Panc1 (cell line): ENCODE measurements at regions not wholly inside any gene's neighbourhood (a gene's known extent, or its start where the extent isn't known, plus 50 kb on each side); places are given as distances from the start of the nearest gene placed in this dataset.

ENCODE experiments used
- POLR2AphosphoS5 ChIP-seq: IDR thresholded peaks from 2 replicates; pipeline ENCODE4 v1.6.1; 2012; ENCODE audit warnings: mild to moderate bottlenecking, low read depth, low read length, moderate library complexity
- SIN3A ChIP-seq: IDR thresholded peaks from 2 replicates; pipeline ENCODE4 v1.6.1; 2012; ENCODE audit warnings: low read depth, mild to moderate bottlenecking, low read length, moderate library complexity, borderline replicate concordance; ENCODE audit not compliant: insufficient read depth
- TCF7L2 ChIP-seq: IDR thresholded peaks from 2 replicates; pipeline ENCODE4 v1.6.1; 2011; ENCODE audit warnings: mild to moderate bottlenecking, low read depth, low read length, inconsistent platforms
- TF ChIP-seq, protein P1 (sequence below): fragments of 450-650 bp; IDR thresholded peaks from 2 replicates; pipeline ENCODE4 v1.5.1; 2017; ENCODE audit warnings: mild to moderate bottlenecking

DNA sequence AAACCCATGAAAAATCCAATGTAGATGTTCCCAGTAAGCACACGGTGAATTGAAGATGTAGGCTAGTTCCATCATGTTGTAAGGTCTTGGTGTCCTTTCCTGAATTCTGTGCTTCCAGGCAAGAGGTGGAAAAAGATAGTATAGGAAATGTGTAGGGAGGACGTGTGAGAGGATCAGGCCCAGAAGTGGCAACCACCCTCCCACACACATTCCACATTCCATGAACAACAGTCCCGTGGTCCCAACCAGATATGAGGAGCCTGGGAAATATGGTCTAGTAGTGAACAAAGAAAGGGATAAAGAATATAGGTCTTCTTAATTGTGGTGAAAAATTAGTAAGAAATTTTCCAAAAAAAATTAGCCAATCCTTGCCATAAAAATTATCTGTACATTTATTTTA is 1254.2 kb upstream of the SLC10A2 start:
- TF ChIP-seq, protein P1, sequence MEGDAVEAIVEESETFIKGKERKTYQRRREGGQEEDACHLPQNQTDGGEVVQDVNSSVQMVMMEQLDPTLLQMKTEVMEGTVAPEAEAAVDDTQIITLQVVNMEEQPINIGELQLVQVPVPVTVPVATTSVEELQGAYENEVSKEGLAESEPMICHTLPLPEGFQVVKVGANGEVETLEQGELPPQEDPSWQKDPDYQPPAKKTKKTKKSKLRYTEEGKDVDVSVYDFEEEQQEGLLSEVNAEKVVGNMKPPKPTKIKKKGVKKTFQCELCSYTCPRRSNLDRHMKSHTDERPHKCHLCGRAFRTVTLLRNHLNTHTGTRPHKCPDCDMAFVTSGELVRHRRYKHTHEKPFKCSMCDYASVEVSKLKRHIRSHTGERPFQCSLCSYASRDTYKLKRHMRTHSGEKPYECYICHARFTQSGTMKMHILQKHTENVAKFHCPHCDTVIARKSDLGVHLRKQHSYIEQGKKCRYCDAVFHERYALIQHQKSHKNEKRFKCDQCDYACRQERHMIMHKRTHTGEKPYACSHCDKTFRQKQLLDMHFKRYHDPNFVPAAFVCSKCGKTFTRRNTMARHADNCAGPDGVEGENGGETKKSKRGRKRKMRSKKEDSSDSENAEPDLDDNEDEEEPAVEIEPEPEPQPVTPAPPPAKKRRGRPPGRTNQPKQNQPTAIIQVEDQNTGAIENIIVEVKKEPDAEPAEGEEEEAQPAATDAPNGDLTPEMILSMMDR, result no peak
- TF ChIP-seq TCF7L2 (no peak), POLR2AphosphoS5 (no peak), SIN3A (no peak)
